ENCODE measurements at regions not wholly inside any gene's neighbourhood (a gene's known extent, or its start where the extent isn't known, plus 50 kb on each side); places are given as distances from the start of the nearest gene placed in this dataset.

DNA sequence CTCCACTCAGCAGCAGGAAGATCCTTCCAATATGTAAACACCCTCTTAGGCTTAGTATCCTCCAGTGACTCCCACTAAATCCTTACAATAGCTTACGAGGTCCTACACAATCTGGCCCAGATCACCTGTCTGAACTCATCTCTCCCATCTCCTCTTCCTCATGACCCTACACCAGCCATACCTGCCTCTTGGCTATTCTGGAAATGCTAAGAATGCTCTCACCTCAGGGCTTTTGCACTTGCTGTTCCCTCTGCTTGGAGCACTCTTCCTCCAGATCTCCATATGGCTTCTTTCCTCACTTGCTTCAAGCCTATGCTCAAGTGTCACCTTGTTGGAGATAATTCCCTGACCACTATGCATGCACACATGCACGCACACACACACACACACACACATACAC, 50.8 kb upstream of the FRMD4A start:
- Mint-ChIP-seq H3K27ac (peak overlapping the region in 3 of 6 donors; percentile 25 to 91 (median 85)), H3K4me3 (peak overlapping the region in 2 of 8 donors; percentile 63 to 75), H3K9me3 (peaks cover 0 to 7% (median 0%) of the 10 kb centered on the region in 7 donors), H3K36me3 (peaks cover 0 to 5% of the 10 kb centered on the region in 2 donors), H3K4me1 (peaks cover 14 to 29% (median 17%) of the 10 kb centered on the region in 3 donors), H3K27me3 (peaks cover 15 to 40% (median 37%) of the 10 kb centered on the region in 3 donors)
- ATAC-seq (ENCODE audit: low read depth in 2 of 2): no peak
- no peak for DNase-seq

DNA sequence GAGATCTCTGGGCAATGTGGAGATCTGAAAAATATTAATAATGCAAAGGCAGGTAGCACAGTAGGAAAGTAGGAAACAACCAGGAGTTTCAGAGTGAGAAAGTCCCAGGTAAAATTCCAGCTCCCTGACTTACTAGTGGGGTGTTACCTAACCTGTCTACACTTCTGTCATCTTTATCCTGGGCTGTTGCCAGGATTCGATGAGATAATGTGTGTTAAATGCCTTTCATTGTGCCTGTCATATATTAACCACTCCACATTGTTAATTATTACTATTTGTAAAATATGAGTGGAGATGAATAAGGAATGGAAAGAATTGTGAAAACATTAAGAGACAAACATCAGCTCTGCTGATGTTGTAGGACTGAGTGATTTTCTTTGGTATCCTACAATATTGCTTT, 50.0 kb upstream of the FRMD4A start:
- ATAC-seq (ENCODE audit: low read depth in 2 of 2): no peak
- H3K36me3 Mint-ChIP-seq: peaks cover 0 to 5% of the 10 kb centered on the region in 2 donors
- peaks cover 21 to 45% (median 44%) of the 10 kb centered on the region in 3 donors for H3K27me3 Mint-ChIP-seq
- no peak for DNase-seq
- H3K4me1 Mint-ChIP-seq: peaks cover 14 to 29% (median 17%) of the 10 kb centered on the region in 3 donors
- no peak overlapping the region for H3K4me3 Mint-ChIP-seq
- H3K9me3 Mint-ChIP-seq: peaks cover 0 to 7% (median 0%) of the 10 kb centered on the region in 7 donors
- no peak overlapping the region for H3K27ac Mint-ChIP-seq

Data from naive B cell (primary cell).